ENCODE measurements at regions not wholly inside any gene's neighbourhood (a gene's known extent, or its start where the extent isn't known, plus 50 kb on each side); places are given as distances from the start of the nearest gene placed in this dataset.

DNA sequence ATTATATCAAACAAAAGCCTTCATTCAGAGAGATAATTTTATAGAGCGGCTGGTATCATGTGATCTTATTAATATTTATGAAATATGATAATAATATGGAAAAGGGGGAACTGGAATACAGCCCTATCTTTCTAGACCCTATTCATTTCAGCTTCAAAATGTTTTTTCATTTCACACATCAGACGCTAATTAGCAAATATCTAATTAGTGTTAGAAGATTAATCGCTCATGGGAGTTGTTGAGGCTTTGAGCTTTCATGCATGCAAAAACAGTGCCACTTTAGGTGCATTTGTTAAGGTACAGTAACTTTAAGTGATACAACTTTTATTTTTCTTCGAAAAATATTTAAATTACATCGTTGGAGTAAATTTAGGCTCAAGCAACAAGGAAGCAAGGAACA, 751.7 kb upstream of the WWC1 start:
- no peak for TF ChIP-seq POLR2A (IDR thresholded peaks at IDR 0.05)
- TF ChIP-seq, protein P1, sequence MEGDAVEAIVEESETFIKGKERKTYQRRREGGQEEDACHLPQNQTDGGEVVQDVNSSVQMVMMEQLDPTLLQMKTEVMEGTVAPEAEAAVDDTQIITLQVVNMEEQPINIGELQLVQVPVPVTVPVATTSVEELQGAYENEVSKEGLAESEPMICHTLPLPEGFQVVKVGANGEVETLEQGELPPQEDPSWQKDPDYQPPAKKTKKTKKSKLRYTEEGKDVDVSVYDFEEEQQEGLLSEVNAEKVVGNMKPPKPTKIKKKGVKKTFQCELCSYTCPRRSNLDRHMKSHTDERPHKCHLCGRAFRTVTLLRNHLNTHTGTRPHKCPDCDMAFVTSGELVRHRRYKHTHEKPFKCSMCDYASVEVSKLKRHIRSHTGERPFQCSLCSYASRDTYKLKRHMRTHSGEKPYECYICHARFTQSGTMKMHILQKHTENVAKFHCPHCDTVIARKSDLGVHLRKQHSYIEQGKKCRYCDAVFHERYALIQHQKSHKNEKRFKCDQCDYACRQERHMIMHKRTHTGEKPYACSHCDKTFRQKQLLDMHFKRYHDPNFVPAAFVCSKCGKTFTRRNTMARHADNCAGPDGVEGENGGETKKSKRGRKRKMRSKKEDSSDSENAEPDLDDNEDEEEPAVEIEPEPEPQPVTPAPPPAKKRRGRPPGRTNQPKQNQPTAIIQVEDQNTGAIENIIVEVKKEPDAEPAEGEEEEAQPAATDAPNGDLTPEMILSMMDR (IDR thresholded peaks at IDR 0.05 in 4 of 5, conservative IDR thresholded peaks at IDR 0.05 in 1 of 5): no peak

Data from gastrocnemius medialis (tissue), 4 donors.